GM23338 (cell line): ENCODE measurements at regions not wholly inside any gene's neighbourhood (a gene's known extent, or its start where the extent isn't known, plus 50 kb on each side); places are given as distances from the start of the nearest gene placed in this dataset.

ENCODE experiments used
- ATAC-seq: fragments of 200-7000 bp; cut with Tn5 transposase; 3 replicates; pipeline ENCODE4 v1.9.1; 2020
- DNase-seq: peaks from one replicate; pipeline ENCODE4 v3.0.0-alpha.2; 2015; ENCODE audit warnings: low spot score
- H2AFZ ChIP-seq: fragments of 200-600 bp; sonication (generic); 2 replicates; pipeline ENCODE4 v1.8.0; 2016; ENCODE audit warnings: antibody characterized with exemption, mild to moderate bottlenecking, moderate library complexity
- H3F3A ChIP-seq: fragments of 200-600 bp; sonication (generic); replicated peaks from 2 replicates; pipeline ENCODE4 v1.8.0; 2017; ENCODE audit warnings: antibody characterized with exemption, mixed run types, low read depth
- H3K27ac ChIP-seq: fragments of 200-600 bp; sonication (generic); 2 replicates; pipeline ENCODE4 v1.6.1; 2016; ENCODE audit warnings: low read depth
- H3K27me3 ChIP-seq: fragments of 200-600 bp; sonication (generic); 2 replicates; pipeline ENCODE4 v1.8.0; 2016; ENCODE audit warnings: mild to moderate bottlenecking, mixed run types, moderate library complexity; ENCODE audit not compliant: insufficient read depth
- H3K36me3 ChIP-seq: fragments of 200-600 bp; sonication (generic); 2 replicates; pipeline ENCODE4 v1.8.0; 2016; ENCODE audit warnings: mild to moderate bottlenecking; ENCODE audit not compliant: insufficient read depth
- H3K4me1 ChIP-seq: fragments of 200-600 bp; sonication (generic); 2 replicates; pipeline ENCODE4 v1.8.0; 2016; ENCODE audit warnings: mild to moderate bottlenecking, moderate library complexity; ENCODE audit not compliant: insufficient read depth
- H3K4me2 ChIP-seq: fragments of 200-600 bp; sonication (generic); 2 replicates; pipeline ENCODE4 v1.7.1; 2017; ENCODE audit warnings: mixed run types
- H3K4me3 ChIP-seq: fragments of 200-600 bp; sonication (generic); 2 replicates; pipeline ENCODE4 v1.6.1; 2016; ENCODE audit warnings: mixed run types
- H3K79me2 ChIP-seq: fragments of 200-600 bp; sonication (generic); replicated peaks from 2 replicates; pipeline ENCODE4 v1.8.0; 2017; ENCODE audit warnings: mild to moderate bottlenecking; ENCODE audit not compliant: insufficient read depth
- H3K9me2 ChIP-seq: fragments of 200-600 bp; sonication (generic); 2 replicates; pipeline ENCODE4 v1.8.0; 2017; ENCODE audit not compliant: insufficient read depth
- H4K20me1 ChIP-seq: fragments of 200-600 bp; sonication (generic); replicated peaks from 2 replicates; pipeline ENCODE4 v1.8.0; 2017; ENCODE audit warnings: mild to moderate bottlenecking; ENCODE audit not compliant: insufficient read depth
- H3K27ac Mint-ChIP-seq: 2 replicates; pipeline ENCODE4 v1.8.0; 2020; ENCODE audit warnings: inconsistent platforms, mild to moderate bottlenecking, moderate library complexity, mixed read lengths
- H3K27me3 Mint-ChIP-seq: 3 replicates; pipeline ENCODE4 v1.8.0; 2022; ENCODE audit warnings: low read depth, mild to moderate bottlenecking, moderate library complexity, mixed read lengths, inconsistent platforms; ENCODE audit not compliant: insufficient read depth, poor library complexity
- H3K36me3 Mint-ChIP-seq: 3 replicates; pipeline ENCODE4 v1.8.0; 2021; ENCODE audit warnings: low read depth, mild to moderate bottlenecking, inconsistent platforms, moderate library complexity, mixed read lengths
- H3K4me1 Mint-ChIP-seq: 3 replicates; pipeline ENCODE4 v1.8.0; 2020; ENCODE audit warnings: mild to moderate bottlenecking, inconsistent platforms, mixed read lengths
- H3K4me3 Mint-ChIP-seq: 3 replicates; pipeline ENCODE4 v1.8.0; 2021; ENCODE audit warnings: moderate library complexity, mild to moderate bottlenecking, inconsistent platforms, mixed read lengths
- H3K9me3 Mint-ChIP-seq: 3 replicates; pipeline ENCODE4 v1.8.0; 2020; ENCODE audit warnings: moderate library complexity, mild to moderate bottlenecking, inconsistent platforms, mixed read lengths
- CREB1 ChIP-seq: fragments of 250-450 bp; sonication (Bioruptor Pico); IDR thresholded peaks from 2 replicates; pipeline ENCODE4 v1.5.0; 2020; ENCODE audit warnings: low read depth, mild to moderate bottlenecking, moderate library complexity
- ETS1 ChIP-seq: IDR thresholded peaks from 2 replicates; pipeline ENCODE4 v1.6.1; 2016; ENCODE audit warnings: antibody characterized with exemption
- EZH2 ChIP-seq: fragments of 200-600 bp; sonication (generic); IDR thresholded peaks from one replicate; pipeline ENCODE4 v1.8.0; 2017; ENCODE audit warnings: antibody characterized with exemption, mild to moderate bottlenecking, low read depth; ENCODE audit not compliant: unreplicated experiment
- EZH2phosphoT487 ChIP-seq: fragments of 200-600 bp; sonication (generic); IDR thresholded peaks from one replicate; pipeline ENCODE4 v1.8.1; 2018; ENCODE audit warnings: antibody characterized with exemption; ENCODE audit not compliant: unreplicated experiment
- JUNB ChIP-seq: IDR thresholded peaks from one replicate; pipeline ENCODE4 v1.6.1; 2016; ENCODE audit warnings: antibody characterized with exemption; ENCODE audit not compliant: unreplicated experiment
- NANOG ChIP-seq: IDR thresholded peaks from 2 replicates; pipeline ENCODE4 v1.6.1; 2016; ENCODE audit warnings: antibody characterized with exemption, borderline replicate concordance
- POLR2AphosphoS5 ChIP-seq: IDR thresholded peaks from 2 replicates; pipeline ENCODE4 v1.6.1; 2016; ENCODE audit warnings: antibody characterized with exemption, low read depth
- STAT1 ChIP-seq: IDR thresholded peaks from one replicate; pipeline ENCODE4 v1.6.1; 2016; ENCODE audit warnings: antibody characterized with exemption; ENCODE audit not compliant: unreplicated experiment
- ZNF114 ChIP-seq: fragments of 250-450 bp; sonication (Bioruptor Pico); IDR thresholded peaks from 2 replicates; pipeline ENCODE4 v1.5.0; 2020; ENCODE audit warnings: mild to moderate bottlenecking, moderate library complexity
- ZNF331 ChIP-seq: fragments of 250-450 bp; sonication (Bioruptor Pico); IDR thresholded peaks from 2 replicates; pipeline ENCODE4 v1.5.0; 2020; ENCODE audit warnings: low read depth, mild to moderate bottlenecking, moderate library complexity
- ZNF462 ChIP-seq: fragments of 250-450 bp; sonication (Bioruptor Pico); IDR thresholded peaks from 2 replicates; pipeline ENCODE4 v1.5.0; 2020; ENCODE audit warnings: mild to moderate bottlenecking, moderate library complexity
- TF ChIP-seq, protein P1 (sequence below): IDR thresholded peaks from one replicate; pipeline ENCODE4 v1.6.1; 2018; ENCODE audit warnings: antibody characterized with exemption; ENCODE audit not compliant: unreplicated experiment
- TF ChIP-seq, protein P2 (sequence below), 2 experiments: fragments of 200-600 bp in 1 of 2; sonication (generic) in 1 of 2; conservative IDR thresholded peaks; 2 replicates each; pipeline versions ENCODE4 v1.5.1 to v1.6.1; 2016 to 2017; ENCODE audit warnings: antibody characterized with exemption in 2 of 2, low read depth in 2 of 2, mild to moderate bottlenecking in 2 of 2, moderate library complexity in 1 of 2

DNA sequence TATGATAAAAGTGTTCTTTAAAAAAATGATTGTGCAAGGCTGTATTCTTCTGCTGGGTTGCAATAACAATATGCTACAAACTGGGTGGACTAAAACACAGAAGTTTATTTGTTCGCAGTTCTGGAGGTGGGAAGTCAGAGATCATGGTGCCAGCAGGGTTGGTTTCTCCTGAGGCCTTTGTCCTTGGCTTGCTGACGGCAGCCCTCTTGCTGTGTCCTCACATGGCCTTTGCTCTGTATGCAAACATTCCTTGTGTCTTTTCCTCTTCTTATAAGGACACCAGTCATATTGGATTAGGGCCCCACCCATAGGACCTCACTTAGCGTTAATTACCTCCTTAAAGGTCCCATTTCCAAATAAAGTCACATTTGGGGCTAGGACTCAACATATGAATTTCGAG is 220.4 kb downstream of the SAMD5 start:
- Mint-ChIP-seq H3K27ac (no peak overlapping the region), H3K4me3 (no peak overlapping the region), H3K4me1 (peaks cover 8% of the 10 kb centered on the region), H3K9me3 (0 out of 3 replicates have a peak, but pooled peaks cover under 1% of the 10 kb centered on the region), H3K27me3 (no peaks in the 10 kb centered on the region), H3K36me3 (no peaks in the 10 kb centered on the region)
- H3K4me2 ChIP-seq, result no peak overlapping the region
- H3K9me2 ChIP-seq, result 0 out of 2 replicates have a peak, but pooled peaks cover 5% of the 10 kb centered on the region
- H2AFZ ChIP-seq, result no peak overlapping the region
- no peaks in the 10 kb centered on the region for H4K20me1 ChIP-seq
- peaks cover 13% of the 10 kb centered on the region for H3K4me1 ChIP-seq
- H3K27ac ChIP-seq, result no peak overlapping the region
- no peaks in the 10 kb centered on the region for H3K36me3 ChIP-seq
- no peaks in the 10 kb centered on the region for H3K79me2 ChIP-seq
- H3K4me3 ChIP-seq, result no peak overlapping the region
- ATAC-seq, result no peak
- no peak for TF ChIP-seq CREB1 (CRISPR knock-in tag)
- no peak for TF ChIP-seq EZH2phosphoT487
- no peak for TF ChIP-seq POLR2AphosphoS5
- TF ChIP-seq, protein P1, sequence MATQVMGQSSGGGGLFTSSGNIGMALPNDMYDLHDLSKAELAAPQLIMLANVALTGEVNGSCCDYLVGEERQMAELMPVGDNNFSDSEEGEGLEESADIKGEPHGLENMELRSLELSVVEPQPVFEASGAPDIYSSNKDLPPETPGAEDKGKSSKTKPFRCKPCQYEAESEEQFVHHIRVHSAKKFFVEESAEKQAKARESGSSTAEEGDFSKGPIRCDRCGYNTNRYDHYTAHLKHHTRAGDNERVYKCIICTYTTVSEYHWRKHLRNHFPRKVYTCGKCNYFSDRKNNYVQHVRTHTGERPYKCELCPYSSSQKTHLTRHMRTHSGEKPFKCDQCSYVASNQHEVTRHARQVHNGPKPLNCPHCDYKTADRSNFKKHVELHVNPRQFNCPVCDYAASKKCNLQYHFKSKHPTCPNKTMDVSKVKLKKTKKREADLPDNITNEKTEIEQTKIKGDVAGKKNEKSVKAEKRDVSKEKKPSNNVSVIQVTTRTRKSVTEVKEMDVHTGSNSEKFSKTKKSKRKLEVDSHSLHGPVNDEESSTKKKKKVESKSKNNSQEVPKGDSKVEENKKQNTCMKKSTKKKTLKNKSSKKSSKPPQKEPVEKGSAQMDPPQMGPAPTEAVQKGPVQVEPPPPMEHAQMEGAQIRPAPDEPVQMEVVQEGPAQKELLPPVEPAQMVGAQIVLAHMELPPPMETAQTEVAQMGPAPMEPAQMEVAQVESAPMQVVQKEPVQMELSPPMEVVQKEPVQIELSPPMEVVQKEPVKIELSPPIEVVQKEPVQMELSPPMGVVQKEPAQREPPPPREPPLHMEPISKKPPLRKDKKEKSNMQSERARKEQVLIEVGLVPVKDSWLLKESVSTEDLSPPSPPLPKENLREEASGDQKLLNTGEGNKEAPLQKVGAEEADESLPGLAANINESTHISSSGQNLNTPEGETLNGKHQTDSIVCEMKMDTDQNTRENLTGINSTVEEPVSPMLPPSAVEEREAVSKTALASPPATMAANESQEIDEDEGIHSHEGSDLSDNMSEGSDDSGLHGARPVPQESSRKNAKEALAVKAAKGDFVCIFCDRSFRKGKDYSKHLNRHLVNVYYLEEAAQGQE, result no peak
- TF ChIP-seq ZNF462, result no peak
- no peak for TF ChIP-seq ZNF114 (CRISPR knock-in tag)
- no peak for TF ChIP-seq STAT1
- TF ChIP-seq ETS1, result no peak
- TF ChIP-seq, protein P2, sequence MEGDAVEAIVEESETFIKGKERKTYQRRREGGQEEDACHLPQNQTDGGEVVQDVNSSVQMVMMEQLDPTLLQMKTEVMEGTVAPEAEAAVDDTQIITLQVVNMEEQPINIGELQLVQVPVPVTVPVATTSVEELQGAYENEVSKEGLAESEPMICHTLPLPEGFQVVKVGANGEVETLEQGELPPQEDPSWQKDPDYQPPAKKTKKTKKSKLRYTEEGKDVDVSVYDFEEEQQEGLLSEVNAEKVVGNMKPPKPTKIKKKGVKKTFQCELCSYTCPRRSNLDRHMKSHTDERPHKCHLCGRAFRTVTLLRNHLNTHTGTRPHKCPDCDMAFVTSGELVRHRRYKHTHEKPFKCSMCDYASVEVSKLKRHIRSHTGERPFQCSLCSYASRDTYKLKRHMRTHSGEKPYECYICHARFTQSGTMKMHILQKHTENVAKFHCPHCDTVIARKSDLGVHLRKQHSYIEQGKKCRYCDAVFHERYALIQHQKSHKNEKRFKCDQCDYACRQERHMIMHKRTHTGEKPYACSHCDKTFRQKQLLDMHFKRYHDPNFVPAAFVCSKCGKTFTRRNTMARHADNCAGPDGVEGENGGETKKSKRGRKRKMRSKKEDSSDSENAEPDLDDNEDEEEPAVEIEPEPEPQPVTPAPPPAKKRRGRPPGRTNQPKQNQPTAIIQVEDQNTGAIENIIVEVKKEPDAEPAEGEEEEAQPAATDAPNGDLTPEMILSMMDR (conservative IDR thresholded peaks at IDR 0.05; ENCODE audit: low read depth in 2 of 2), result no peak
- TF ChIP-seq EZH2, result no peak
- no peak for TF ChIP-seq JUNB
- no peak for TF ChIP-seq NANOG
- no peak for TF ChIP-seq ZNF331 (CRISPR knock-in tag)
- H3F3A ChIP-seq, result no peaks in the 10 kb centered on the region
- H3K27me3 ChIP-seq, result no peaks in the 10 kb centered on the region
- no peak for DNase-seq
